Osteocyte (in vitro differentiated cells): ENCODE measurements at regions not wholly inside any gene's neighbourhood (a gene's known extent, or its start where the extent isn't known, plus 50 kb on each side); places are given as distances from the start of the nearest gene placed in this dataset.
"Not testable (repeated sequence)": the region's sequence is repeated elsewhere in the genome, so short reads cannot be mapped to it uniquely, and the experiment has no call there.

Experiments
- DNase-seq: peaks from one replicate; pipeline ENCODE4 v3.0.0; 2021; ENCODE audit warnings: mixed read lengths; ENCODE audit not compliant: unreplicated experiment; ENCODE audit errors: extremely low spot score
- H3K27ac Mint-ChIP-seq: one replicate; pipeline ENCODE4 v1.8.0; 2021; ENCODE audit warnings: mild to moderate bottlenecking, mixed read lengths; ENCODE audit not compliant: unreplicated experiment
- H3K27me3 Mint-ChIP-seq: one replicate; pipeline ENCODE4 v1.8.0; 2021; ENCODE audit warnings: mixed read lengths; ENCODE audit not compliant: unreplicated experiment
- H3K36me3 Mint-ChIP-seq: one replicate; pipeline ENCODE4 v1.8.0; 2021; ENCODE audit warnings: mixed read lengths; ENCODE audit not compliant: unreplicated experiment
- H3K4me1 Mint-ChIP-seq: one replicate; pipeline ENCODE4 v1.8.0; 2021; ENCODE audit warnings: mixed read lengths; ENCODE audit not compliant: unreplicated experiment
- H3K4me3 Mint-ChIP-seq: one replicate; pipeline ENCODE4 v1.8.0; 2021; ENCODE audit warnings: mild to moderate bottlenecking, moderate library complexity, mixed read lengths; ENCODE audit not compliant: unreplicated experiment
- H3K9me3 Mint-ChIP-seq: one replicate; pipeline ENCODE4 v1.8.0; 2021; ENCODE audit warnings: mixed read lengths; ENCODE audit not compliant: unreplicated experiment
- TF ChIP-seq, protein P1 (sequence below): fragments of 200-600 bp; sonication (generic); IDR thresholded peaks from 2 replicates; pipeline ENCODE4 v1.5.0; 2021; ENCODE audit warnings: antibody characterized with exemption, mild to moderate bottlenecking, moderate library complexity

- DNase-seq = no peak
- Mint-ChIP-seq H3K4me3 (no peak overlapping the region), H3K9me3 (peaks cover 39% of the 10 kb centered on the region), H3K4me1 (no peaks in the 10 kb centered on the region), H3K27ac (no peak overlapping the region), H3K36me3 (no peaks in the 10 kb centered on the region), H3K27me3 (no peaks in the 10 kb centered on the region)
- TF ChIP-seq, protein P1, sequence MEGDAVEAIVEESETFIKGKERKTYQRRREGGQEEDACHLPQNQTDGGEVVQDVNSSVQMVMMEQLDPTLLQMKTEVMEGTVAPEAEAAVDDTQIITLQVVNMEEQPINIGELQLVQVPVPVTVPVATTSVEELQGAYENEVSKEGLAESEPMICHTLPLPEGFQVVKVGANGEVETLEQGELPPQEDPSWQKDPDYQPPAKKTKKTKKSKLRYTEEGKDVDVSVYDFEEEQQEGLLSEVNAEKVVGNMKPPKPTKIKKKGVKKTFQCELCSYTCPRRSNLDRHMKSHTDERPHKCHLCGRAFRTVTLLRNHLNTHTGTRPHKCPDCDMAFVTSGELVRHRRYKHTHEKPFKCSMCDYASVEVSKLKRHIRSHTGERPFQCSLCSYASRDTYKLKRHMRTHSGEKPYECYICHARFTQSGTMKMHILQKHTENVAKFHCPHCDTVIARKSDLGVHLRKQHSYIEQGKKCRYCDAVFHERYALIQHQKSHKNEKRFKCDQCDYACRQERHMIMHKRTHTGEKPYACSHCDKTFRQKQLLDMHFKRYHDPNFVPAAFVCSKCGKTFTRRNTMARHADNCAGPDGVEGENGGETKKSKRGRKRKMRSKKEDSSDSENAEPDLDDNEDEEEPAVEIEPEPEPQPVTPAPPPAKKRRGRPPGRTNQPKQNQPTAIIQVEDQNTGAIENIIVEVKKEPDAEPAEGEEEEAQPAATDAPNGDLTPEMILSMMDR = no peak
Observed at GRCh38 chr7:109694149-109695071, 1124.7 kb downstream of the DNAJB9 start.

DNA sequence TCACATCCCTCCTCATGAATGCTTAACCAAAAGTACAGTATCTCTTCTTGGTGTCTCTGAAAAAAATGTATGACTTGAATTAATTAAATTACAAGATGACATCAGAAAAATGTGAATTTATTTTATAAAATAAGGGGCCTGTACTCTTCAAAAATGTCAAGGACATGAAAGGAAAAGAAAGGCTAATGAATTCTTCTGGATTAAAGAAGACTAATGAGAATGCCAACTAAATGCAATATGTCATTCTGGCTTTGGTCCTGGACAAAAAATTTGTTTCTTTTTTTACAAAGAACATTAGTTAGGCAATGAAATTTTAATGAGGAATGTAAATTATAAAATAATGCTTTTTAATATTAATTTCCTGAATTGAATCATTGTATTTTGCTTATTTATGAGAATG, 1125.7 kb downstream of the DNAJB9 start:
- peaks cover 39% of the 10 kb centered on the region for H3K9me3 Mint-ChIP-seq

DNA sequence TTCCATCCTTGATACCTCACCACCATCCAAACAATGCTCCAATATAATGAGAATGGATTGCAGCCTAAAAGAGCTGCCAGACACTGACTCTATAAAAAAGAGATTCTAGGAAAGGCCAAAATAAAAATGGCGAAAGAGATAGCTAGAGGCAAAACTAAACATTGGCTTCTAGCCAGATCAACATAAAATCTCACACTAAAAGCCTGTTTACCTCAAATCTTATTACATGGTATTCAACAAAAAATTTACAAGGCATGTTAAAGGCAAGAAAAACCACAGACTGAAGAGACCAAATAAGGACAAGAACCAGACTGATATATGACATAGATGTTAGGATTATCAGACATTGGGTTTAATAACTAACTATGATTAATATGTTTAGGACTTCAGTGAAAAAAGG, 1127.0 kb downstream of the DNAJB9 start:
- DNase-seq = no peak
- TF ChIP-seq, protein P1 = no peak
- Mint-ChIP-seq H3K27ac (no peak overlapping the region), H3K4me3 (no peak overlapping the region), H3K9me3 (peaks cover 36% of the 10 kb centered on the region), H3K27me3 (no peaks in the 10 kb centered on the region), H3K4me1 (no peaks in the 10 kb centered on the region), H3K36me3 (no peaks in the 10 kb centered on the region)

More for the DNA sequence above, 1125.7 kb downstream of the DNAJB9 start:
- Mint-ChIP-seq H3K36me3 (no peaks in the 10 kb centered on the region), H3K4me3 (no peak overlapping the region), H3K4me1 (no peaks in the 10 kb centered on the region), H3K27me3 (no peaks in the 10 kb centered on the region), H3K27ac (no peak overlapping the region)
- TF ChIP-seq, protein P1 = no peak
- DNase-seq = no peak

DNA sequence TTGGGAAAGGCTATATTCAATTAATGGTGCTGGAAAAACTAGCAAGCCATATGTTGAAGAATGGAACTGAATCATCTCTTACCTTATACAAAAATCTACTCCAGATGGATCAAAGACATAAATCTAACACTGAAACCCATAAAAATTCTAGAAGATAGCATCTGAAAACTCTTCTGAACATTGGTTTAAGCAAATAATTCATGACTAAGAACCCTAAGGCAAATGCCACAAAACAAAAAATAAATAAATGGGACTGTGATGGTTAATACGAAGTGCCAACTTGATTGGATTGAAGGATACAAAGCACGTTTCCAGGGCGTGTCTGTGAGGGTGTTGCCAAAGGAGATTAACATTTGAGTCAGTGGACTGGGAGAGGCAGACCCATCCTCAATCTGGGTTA, 1130.0 kb downstream of the DNAJB9 start:
- Mint-ChIP-seq H3K36me3 (no peaks in the 10 kb centered on the region), H3K27me3 (no peaks in the 10 kb centered on the region), H3K9me3 (peaks cover 23% of the 10 kb centered on the region), H3K27ac (no peak overlapping the region), H3K4me3 (no peak overlapping the region), H3K4me1 (no peaks in the 10 kb centered on the region)
- no peak for DNase-seq
- TF ChIP-seq, protein P1 = no peak

DNA sequence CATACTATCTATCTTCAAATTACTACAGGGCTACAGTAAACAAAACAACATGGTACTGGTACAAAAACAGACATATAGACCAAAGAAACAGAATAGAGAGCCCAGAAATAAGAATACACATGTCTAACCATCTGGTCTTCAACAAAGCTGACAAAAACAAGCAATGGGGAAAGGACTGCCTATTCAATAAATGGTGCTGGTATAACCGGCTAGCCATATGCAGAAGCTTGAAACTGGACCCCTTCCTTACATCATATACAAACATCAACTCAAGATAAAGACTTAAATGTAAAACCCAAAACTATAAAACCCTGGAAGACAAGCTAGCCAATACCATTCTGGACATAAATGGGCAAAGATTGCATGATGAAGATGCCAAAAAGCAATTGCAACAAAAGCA, 1143.7 kb downstream of the DNAJB9 start:
- Mint-ChIP-seq H3K9me3 (no peaks in the 10 kb centered on the region), H3K27me3 (no peaks in the 10 kb centered on the region), H3K27ac (no peak overlapping the region), H3K4me3 (no peak overlapping the region), H3K36me3 (no peaks in the 10 kb centered on the region), H3K4me1 (no peaks in the 10 kb centered on the region)
- DNase-seq = no peak
- TF ChIP-seq, protein P1 = no peak

GRCh38 chr7:109719359-109719758, 1149.7 kb downstream of the DNAJB9 start:
- DNase-seq, H3K27ac Mint-ChIP-seq, H3K36me3 Mint-ChIP-seq, H3K27me3 Mint-ChIP-seq, H3K4me3 Mint-ChIP-seq, H3K9me3 Mint-ChIP-seq, H3K4me1 Mint-ChIP-seq: not testable (repeated sequence)
